HEK293 (cell line): ENCODE measurements at regions not wholly inside any gene's neighbourhood (a gene's known extent, or its start where the extent isn't known, plus 50 kb on each side); places are given as distances from the start of the nearest gene placed in this dataset.

Experiments used
- CTCF ChIA-PET: fragments of 350-600 bp; formaldehyde crosslinking; extraction: SDS; loops from one replicate; lab custom pipeline; 2021; ENCODE audit warnings: antibody characterized with exemption; lab: Yijun Ruan, JAX
- POLR2A ChIA-PET: fragments of 300-600 bp; formaldehyde crosslinking; extraction: SDS; loops from one replicate; lab custom pipeline; 2020; ENCODE audit warnings: antibody characterized with exemption, inconsistent platforms; lab: Yijun Ruan, JAX
- H3K27ac ChIP-seq: fragments of 200-500 bp; sonication (Bioruptor generic); 2 replicates; pipeline ENCODE4 v1.5.1; 2014; ENCODE audit warnings: low read depth, low read length, control low read depth, inconsistent platforms; ENCODE audit errors: extremely low read depth
- H3K36me3 ChIP-seq, 2 experiments: fragments of 200-500 bp in 1 of 2; sonication (Bioruptor generic) in 1 of 2; 1 replicate in 1 of 2; 2 replicates in 1 of 2; pipeline ENCODE4 v1.5.1; 2014 to 2017; ENCODE audit warnings: inconsistent platforms in 2 of 2, low read length in 2 of 2; ENCODE audit not compliant: control insufficient read depth in 2 of 2, insufficient read depth in 1 of 2
- H3K4me1 ChIP-seq: fragments of 200-500 bp; sonication (Bioruptor generic); 2 replicates; pipeline ENCODE4 v1.5.1; 2014; ENCODE audit warnings: mild to moderate bottlenecking, low read length, inconsistent platforms; ENCODE audit not compliant: control insufficient read depth, insufficient read depth
- H3K4me3 ChIP-seq: 2 replicates; pipeline ENCODE4 v1.5.1; 2011; ENCODE audit warnings: low read depth, mild to moderate bottlenecking, control low read depth, low read length, moderate library complexity
- H3K9me3 ChIP-seq: fragments of 200-500 bp; sonication (Bioruptor generic); 2 replicates; pipeline ENCODE4 v1.5.1; 2014; ENCODE audit warnings: low read depth, low read length, inconsistent platforms; ENCODE audit not compliant: control insufficient read depth, insufficient read depth
- FEZF1 ChIP-seq: fragments of 450-650 bp; formaldehyde crosslinking; IDR thresholded peaks from 2 replicates; pipeline ENCODE4 v1.5.1; 2016; ENCODE audit warnings: missing biosample characterization, missing genetic modification characterization
- MEIS1 ChIP-seq: sonication (generic); formaldehyde crosslinking; IDR thresholded peaks from 2 replicates; pipeline ENCODE4 v1.8.1; 2022; ENCODE audit warnings: missing genetic modification reagents, mild to moderate bottlenecking, borderline replicate concordance
- SP2 ChIP-seq: fragments of 450-650 bp; formaldehyde crosslinking; IDR thresholded peaks from 2 replicates; pipeline ENCODE4 v1.5.1; 2016; ENCODE audit warnings: missing biosample characterization, missing genetic modification characterization
- TCF7L2 ChIP-seq: IDR thresholded peaks from 2 replicates; pipeline ENCODE4 v1.6.1; 2011; ENCODE audit warnings: low read depth, mild to moderate bottlenecking, inconsistent platforms, low read length, moderate library complexity, borderline replicate concordance
- ZBTB48 ChIP-seq: fragments of 450-650 bp; formaldehyde crosslinking; IDR thresholded peaks from 2 replicates; pipeline ENCODE4 v1.5.1; 2016; ENCODE audit warnings: missing biosample characterization, missing genetic modification characterization
- ZBTB8A ChIP-seq: fragments of 450-650 bp; formaldehyde crosslinking; IDR thresholded peaks from 2 replicates; pipeline ENCODE4 v1.5.1; 2016; ENCODE audit warnings: missing biosample characterization, missing genetic modification characterization
- ZNF114 ChIP-seq: fragments of 450-650 bp; formaldehyde crosslinking; IDR thresholded peaks from 2 replicates; pipeline ENCODE4 v1.5.0; 2017; ENCODE audit warnings: missing biosample characterization, missing genetic modification characterization
- ZNF121 ChIP-seq: fragments of 450-650 bp; formaldehyde crosslinking; IDR thresholded peaks from 2 replicates; pipeline ENCODE4 v1.5.1; 2016; ENCODE audit warnings: missing biosample characterization, missing genetic modification characterization
- ZNF16 ChIP-seq: fragments of 450-650 bp; formaldehyde crosslinking; IDR thresholded peaks from 2 replicates; pipeline ENCODE4 v1.5.1; 2016; ENCODE audit warnings: low read depth, missing biosample characterization, missing genetic modification characterization
- ZNF174 ChIP-seq: fragments of 450-650 bp; formaldehyde crosslinking; IDR thresholded peaks from 2 replicates; pipeline ENCODE4 v1.5.0; 2017; ENCODE audit warnings: missing biosample characterization, mild to moderate bottlenecking, missing genetic modification characterization
- ZNF280D ChIP-seq: fragments of 450-650 bp; formaldehyde crosslinking; IDR thresholded peaks from 2 replicates; pipeline ENCODE4 v1.5.1; 2016; ENCODE audit warnings: missing biosample characterization, missing genetic modification characterization
- ZNF37A ChIP-seq: fragments of 450-650 bp; IDR thresholded peaks from 2 replicates; pipeline ENCODE4 v1.5.1; 2018; ENCODE audit warnings: missing biosample characterization, missing genetic modification characterization
- ZNF391 ChIP-seq: fragments of 450-650 bp; formaldehyde crosslinking; IDR thresholded peaks from 2 replicates; pipeline ENCODE4 v1.5.1; 2016; ENCODE audit warnings: low read depth, missing biosample characterization, missing genetic modification characterization, borderline replicate concordance
- ZNF501 ChIP-seq: fragments of 450-650 bp; formaldehyde crosslinking; IDR thresholded peaks from 2 replicates; pipeline ENCODE4 v1.5.1; 2016; ENCODE audit warnings: missing biosample characterization, missing genetic modification characterization
- ZNF621 ChIP-seq: fragments of 450-650 bp; formaldehyde crosslinking; IDR thresholded peaks from 2 replicates; pipeline ENCODE4 v1.5.1; 2017; ENCODE audit warnings: missing biosample characterization, missing genetic modification characterization
- ZNF654 ChIP-seq: fragments of 450-650 bp; formaldehyde crosslinking; IDR thresholded peaks from 2 replicates; pipeline ENCODE4 v1.5.1; 2016; ENCODE audit warnings: low read depth, missing biosample characterization, missing genetic modification characterization
- ZNF664 ChIP-seq: fragments of 450-650 bp; formaldehyde crosslinking; IDR thresholded peaks from 2 replicates; pipeline ENCODE4 v1.5.1; 2016; ENCODE audit warnings: missing biosample characterization, missing genetic modification characterization
- ZNF777 ChIP-seq: fragments of 450-650 bp; formaldehyde crosslinking; IDR thresholded peaks from 2 replicates; pipeline ENCODE4 v1.5.1; 2017; ENCODE audit warnings: missing biosample characterization, missing genetic modification characterization, borderline replicate concordance
- TF ChIP-seq, protein P1 (sequence below): fragments of 450-650 bp; formaldehyde crosslinking; IDR thresholded peaks from 2 replicates; pipeline ENCODE4 v1.5.1; 2016; ENCODE audit warnings: missing biosample characterization, missing genetic modification characterization, borderline replicate concordance
- TF ChIP-seq, protein P2 (sequence below): fragments of 450-650 bp; formaldehyde crosslinking; conservative IDR thresholded peaks from 2 replicates; pipeline ENCODE4 v1.5.1; 2016; ENCODE audit warnings: low read depth, missing biosample characterization, missing genetic modification characterization

DNA sequence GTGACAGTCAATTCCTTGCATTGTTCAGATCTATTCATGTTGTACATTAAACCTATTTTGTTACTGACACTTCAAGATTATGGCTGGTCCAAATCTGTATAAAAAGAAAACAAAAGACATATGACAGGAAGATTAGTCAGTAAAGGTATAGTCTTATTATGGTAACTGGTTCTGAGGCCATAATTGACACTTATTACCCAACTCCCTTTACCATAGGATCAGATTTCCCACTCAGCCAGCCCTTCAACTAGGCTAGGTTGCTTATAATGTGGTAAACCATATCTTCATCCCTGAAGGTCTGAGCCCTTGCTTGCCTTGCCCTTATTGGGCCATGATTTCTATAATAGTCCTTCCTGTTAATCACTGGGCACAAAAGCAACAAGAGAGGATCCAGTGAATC, 289.6 kb downstream of the CXXC4 start:
- H3K27ac ChIP-seq: no peak overlapping the region
- H3K9me3 ChIP-seq: no peaks in the 10 kb centered on the region
- H3K4me1 ChIP-seq: no peaks in the 10 kb centered on the region
- H3K36me3 ChIP-seq: no peaks in the 10 kb centered on the region
- CTCF ChIA-PET: no interaction called here
- POLR2A ChIA-PET: no interaction called here
- H3K4me3 ChIP-seq: no peak overlapping the region
- TF ChIP-seq ZNF121 (tag by site-specific recombination) (no peak), ZBTB8A (tag by site-specific recombination) (no peak), ZNF280D (tag by site-specific recombination) (no peak), ZNF777 (tag by site-specific recombination) (no peak), ZNF174 (tag by site-specific recombination) (no peak), ZNF654 (tag by site-specific recombination) (no peak), ZNF114 (tag by site-specific recombination) (no peak), ZBTB48 (no peak), TCF7L2 (no peak), MEIS1 (CRISPR knock-in tag) (no peak), ZNF501 (tag by site-specific recombination) (no peak), ZNF664 (tag by site-specific recombination) (no peak), FEZF1 (tag by site-specific recombination) (no peak), ZNF37A (no peak), ZNF621 (no peak), ZNF16 (tag by site-specific recombination) (no peak), ZNF391 (no peak), SP2 (no peak)
- TF ChIP-seq, protein P1, sequence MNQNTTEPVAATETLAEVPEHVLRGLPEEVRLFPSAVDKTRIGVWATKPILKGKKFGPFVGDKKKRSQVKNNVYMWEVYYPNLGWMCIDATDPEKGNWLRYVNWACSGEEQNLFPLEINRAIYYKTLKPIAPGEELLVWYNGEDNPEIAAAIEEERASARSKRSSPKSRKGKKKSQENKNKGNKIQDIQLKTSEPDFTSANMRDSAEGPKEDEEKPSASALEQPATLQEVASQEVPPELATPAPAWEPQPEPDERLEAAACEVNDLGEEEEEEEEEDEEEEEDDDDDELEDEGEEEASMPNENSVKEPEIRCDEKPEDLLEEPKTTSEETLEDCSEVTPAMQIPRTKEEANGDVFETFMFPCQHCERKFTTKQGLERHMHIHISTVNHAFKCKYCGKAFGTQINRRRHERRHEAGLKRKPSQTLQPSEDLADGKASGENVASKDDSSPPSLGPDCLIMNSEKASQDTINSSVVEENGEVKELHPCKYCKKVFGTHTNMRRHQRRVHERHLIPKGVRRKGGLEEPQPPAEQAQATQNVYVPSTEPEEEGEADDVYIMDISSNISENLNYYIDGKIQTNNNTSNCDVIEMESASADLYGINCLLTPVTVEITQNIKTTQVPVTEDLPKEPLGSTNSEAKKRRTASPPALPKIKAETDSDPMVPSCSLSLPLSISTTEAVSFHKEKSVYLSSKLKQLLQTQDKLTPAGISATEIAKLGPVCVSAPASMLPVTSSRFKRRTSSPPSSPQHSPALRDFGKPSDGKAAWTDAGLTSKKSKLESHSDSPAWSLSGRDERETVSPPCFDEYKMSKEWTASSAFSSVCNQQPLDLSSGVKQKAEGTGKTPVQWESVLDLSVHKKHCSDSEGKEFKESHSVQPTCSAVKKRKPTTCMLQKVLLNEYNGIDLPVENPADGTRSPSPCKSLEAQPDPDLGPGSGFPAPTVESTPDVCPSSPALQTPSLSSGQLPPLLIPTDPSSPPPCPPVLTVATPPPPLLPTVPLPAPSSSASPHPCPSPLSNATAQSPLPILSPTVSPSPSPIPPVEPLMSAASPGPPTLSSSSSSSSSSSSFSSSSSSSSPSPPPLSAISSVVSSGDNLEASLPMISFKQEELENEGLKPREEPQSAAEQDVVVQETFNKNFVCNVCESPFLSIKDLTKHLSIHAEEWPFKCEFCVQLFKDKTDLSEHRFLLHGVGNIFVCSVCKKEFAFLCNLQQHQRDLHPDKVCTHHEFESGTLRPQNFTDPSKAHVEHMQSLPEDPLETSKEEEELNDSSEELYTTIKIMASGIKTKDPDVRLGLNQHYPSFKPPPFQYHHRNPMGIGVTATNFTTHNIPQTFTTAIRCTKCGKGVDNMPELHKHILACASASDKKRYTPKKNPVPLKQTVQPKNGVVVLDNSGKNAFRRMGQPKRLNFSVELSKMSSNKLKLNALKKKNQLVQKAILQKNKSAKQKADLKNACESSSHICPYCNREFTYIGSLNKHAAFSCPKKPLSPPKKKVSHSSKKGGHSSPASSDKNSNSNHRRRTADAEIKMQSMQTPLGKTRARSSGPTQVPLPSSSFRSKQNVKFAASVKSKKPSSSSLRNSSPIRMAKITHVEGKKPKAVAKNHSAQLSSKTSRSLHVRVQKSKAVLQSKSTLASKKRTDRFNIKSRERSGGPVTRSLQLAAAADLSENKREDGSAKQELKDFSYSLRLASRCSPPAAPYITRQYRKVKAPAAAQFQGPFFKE (tag by site-specific recombination): no peak
- TF ChIP-seq, protein P2, sequence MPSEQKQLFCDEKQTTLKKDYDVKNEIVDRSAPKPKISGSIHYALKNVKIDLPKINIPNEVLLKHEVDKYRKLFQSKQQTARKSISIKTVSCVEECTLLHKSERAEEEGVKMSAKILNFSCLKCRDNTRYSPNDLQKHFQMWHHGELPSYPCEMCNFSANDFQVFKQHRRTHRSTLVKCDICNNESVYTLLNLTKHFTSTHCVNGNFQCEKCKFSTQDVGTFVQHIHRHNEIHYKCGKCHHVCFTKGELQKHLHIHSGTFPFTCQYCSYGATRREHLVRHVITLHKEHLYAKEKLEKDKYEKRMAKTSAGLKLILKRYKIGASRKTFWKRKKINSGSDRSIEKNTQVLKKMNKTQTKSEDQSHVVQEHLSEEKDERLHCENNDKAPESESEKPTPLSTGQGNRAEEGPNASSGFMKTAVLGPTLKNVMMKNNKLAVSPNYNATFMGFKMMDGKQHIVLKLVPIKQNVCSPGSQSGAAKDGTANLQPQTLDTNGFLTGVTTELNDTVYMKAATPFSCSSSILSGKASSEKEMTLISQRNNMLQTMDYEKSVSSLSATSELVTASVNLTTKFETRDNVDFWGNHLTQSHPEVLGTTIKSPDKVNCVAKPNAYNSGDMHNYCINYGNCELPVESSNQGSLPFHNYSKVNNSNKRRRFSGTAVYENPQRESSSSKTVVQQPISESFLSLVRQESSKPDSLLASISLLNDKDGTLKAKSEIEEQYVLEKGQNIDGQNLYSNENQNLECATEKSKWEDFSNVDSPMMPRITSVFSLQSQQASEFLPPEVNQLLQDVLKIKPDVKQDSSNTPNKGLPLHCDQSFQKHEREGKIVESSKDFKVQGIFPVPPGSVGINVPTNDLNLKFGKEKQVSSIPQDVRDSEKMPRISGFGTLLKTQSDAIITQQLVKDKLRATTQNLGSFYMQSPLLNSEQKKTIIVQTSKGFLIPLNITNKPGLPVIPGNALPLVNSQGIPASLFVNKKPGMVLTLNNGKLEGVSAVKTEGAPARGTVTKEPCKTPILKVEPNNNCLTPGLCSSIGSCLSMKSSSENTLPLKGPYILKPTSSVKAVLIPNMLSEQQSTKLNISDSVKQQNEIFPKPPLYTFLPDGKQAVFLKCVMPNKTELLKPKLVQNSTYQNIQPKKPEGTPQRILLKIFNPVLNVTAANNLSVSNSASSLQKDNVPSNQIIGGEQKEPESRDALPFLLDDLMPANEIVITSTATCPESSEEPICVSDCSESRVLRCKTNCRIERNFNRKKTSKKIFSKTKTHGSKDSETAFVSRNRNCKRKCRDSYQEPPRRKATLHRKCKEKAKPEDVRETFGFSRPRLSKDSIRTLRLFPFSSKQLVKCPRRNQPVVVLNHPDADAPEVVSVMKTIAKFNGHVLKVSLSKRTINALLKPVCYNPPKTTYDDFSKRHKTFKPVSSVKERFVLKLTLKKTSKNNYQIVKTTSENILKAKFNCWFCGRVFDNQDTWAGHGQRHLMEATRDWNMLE: no peak
